Esophagus (tissue), 2 donors: ENCODE measurements at regions not wholly inside any gene's neighbourhood (a gene's known extent, or its start where the extent isn't known, plus 50 kb on each side); places are given as distances from the start of the nearest gene placed in this dataset.

ENCODE experiments used
- H3K27ac ChIP-seq, 2 donors: one replicate each; pipeline ENCODE4 v1.5.1; 2013; ENCODE audit warnings: low read depth in 2 of 2, mild to moderate bottlenecking in 2 of 2, inconsistent platforms in 1 of 2, low read length in 1 of 2, moderate library complexity in 1 of 2
- H3K27me3 ChIP-seq, 2 donors: one replicate each; pipeline ENCODE4 v1.6.1; 2013; ENCODE audit warnings: low read length in 2 of 2, control low read depth in 1 of 2, mild to moderate bottlenecking in 1 of 2; ENCODE audit not compliant: insufficient read depth in 2 of 2, control insufficient read depth in 1 of 2
- H3K36me3 ChIP-seq, 2 donors: one replicate each; pipeline ENCODE4 v1.6.1; 2013; ENCODE audit warnings: low read length in 1 of 2; ENCODE audit not compliant: control insufficient read depth in 2 of 2, insufficient read depth in 2 of 2
- H3K4me1 ChIP-seq, 2 donors: one replicate each; pipeline ENCODE4 v1.6.1; 2013; ENCODE audit warnings: low read length in 1 of 2; ENCODE audit not compliant: control insufficient read depth in 2 of 2, insufficient read depth in 2 of 2
- H3K4me3 ChIP-seq, 2 donors: one replicate each; pipeline ENCODE4 v1.5.1; 2013; ENCODE audit warnings: low read length in 2 of 2, mild to moderate bottlenecking in 2 of 2, low read depth in 1 of 2, moderate library complexity in 1 of 2
- H3K9me3 ChIP-seq, 2 donors: one replicate each; pipeline ENCODE4 v1.6.1; 2013; ENCODE audit warnings: mild to moderate bottlenecking in 2 of 2, low read depth in 1 of 2, low read length in 1 of 2, moderate library complexity in 1 of 2; ENCODE audit not compliant: control insufficient read depth in 2 of 2, insufficient read depth in 1 of 2
- WGBS, 2 donors: extraction: QIAGEN DNeasy Blood & Tissue Kit; methylation state at CpG; one replicate each; pipeline ENCODE4 v1.1.7; 2013; 5-methylcytosine and 5-hydroxymethylcytosine counted together
- donor health status: healthy with polysubstance abuse.
- donor health status: Bipolar disorder and iron deficiency.

- H3K36me3 ChIP-seq, result no peaks in the 10 kb centered on the region
- no peaks in the 10 kb centered on the region for H3K27me3 ChIP-seq
- H3K9me3 ChIP-seq, result no peaks in the 10 kb centered on the region
- no peak overlapping the region for H3K27ac ChIP-seq
- no peaks in the 10 kb centered on the region for H3K4me1 ChIP-seq
- H3K4me3 ChIP-seq, result no peak overlapping the region
- 96 to 100% methylated on average over 1 of the region's 1 CpG for WGBS, 2 donors
Measured at GRCh38 chr9:80557256-80557655, 985.5 kb downstream of the TLE4 start.

- no peak overlapping the region for H3K27ac ChIP-seq
- H3K4me3 ChIP-seq, result no peak overlapping the region
- no peaks in the 10 kb centered on the region for H3K4me1 ChIP-seq
- H3K9me3 ChIP-seq, result no peaks in the 10 kb centered on the region
- H3K36me3 ChIP-seq, result no peaks in the 10 kb centered on the region
- H3K27me3 ChIP-seq, result no peaks in the 10 kb centered on the region
Measured at GRCh38 chr9:80556631-80557030, 984.9 kb downstream of the TLE4 start.

DNA sequence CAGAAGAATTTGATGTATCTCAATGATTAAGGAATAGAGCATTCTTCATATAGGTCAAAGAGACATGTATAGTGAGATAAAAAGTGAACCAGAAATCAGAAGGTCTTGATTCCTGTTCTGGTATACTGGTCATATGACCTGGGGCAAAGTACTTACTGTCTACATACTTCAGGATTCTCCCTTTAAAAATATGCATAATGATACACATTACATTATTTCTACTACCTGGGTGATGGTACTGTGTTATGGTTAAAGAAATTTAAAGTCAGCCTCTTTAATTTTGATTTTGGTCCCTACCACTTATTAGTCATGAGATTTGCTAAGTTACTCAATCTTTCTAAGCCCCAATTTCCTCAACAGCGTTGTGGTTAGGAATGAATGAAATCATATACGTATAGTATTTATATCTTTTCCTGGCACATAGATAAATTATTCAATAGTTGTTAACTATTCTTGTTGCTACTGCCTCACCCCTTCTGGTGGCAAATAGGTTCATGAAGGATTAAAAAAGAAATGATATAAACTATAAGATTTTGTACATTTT is 984.1 kb downstream of the TLE4 start:
- Histone ChIP-seq H3K36me3 (no peaks in the 10 kb centered on the region), H3K27ac (no peak overlapping the region), H3K9me3 (no peaks in the 10 kb centered on the region), H3K4me3 (no peak overlapping the region), H3K4me1 (no peaks in the 10 kb centered on the region), H3K27me3 (no peaks in the 10 kb centered on the region)
- WGBS, 2 donors, result 50 to 55% methylated on average over 2 of the region's 2 CpGs

- no peak overlapping the region for H3K27ac ChIP-seq
- H3K4me1 ChIP-seq, result no peaks in the 10 kb centered on the region
- no peak overlapping the region for H3K4me3 ChIP-seq
- no peaks in the 10 kb centered on the region for H3K27me3 ChIP-seq
- no peaks in the 10 kb centered on the region for H3K36me3 ChIP-seq
- H3K9me3 ChIP-seq, result no peaks in the 10 kb centered on the region
Measured at GRCh38 chr9:80554856-80555255, 983.1 kb downstream of the TLE4 start.

GRCh38 chr9:80554301-80554700 is 982.5 kb downstream of the TLE4 start:
- H3K9me3 ChIP-seq, result no peaks in the 10 kb centered on the region
- H3K4me3 ChIP-seq, result no peak overlapping the region
- no peaks in the 10 kb centered on the region for H3K36me3 ChIP-seq
- H3K4me1 ChIP-seq, result no peaks in the 10 kb centered on the region
- H3K27me3 ChIP-seq, result no peaks in the 10 kb centered on the region
- H3K27ac ChIP-seq, result no peak overlapping the region
- 87 to 88% methylated on average over 3 of the region's 3 CpGs for WGBS, 2 donors

DNA sequence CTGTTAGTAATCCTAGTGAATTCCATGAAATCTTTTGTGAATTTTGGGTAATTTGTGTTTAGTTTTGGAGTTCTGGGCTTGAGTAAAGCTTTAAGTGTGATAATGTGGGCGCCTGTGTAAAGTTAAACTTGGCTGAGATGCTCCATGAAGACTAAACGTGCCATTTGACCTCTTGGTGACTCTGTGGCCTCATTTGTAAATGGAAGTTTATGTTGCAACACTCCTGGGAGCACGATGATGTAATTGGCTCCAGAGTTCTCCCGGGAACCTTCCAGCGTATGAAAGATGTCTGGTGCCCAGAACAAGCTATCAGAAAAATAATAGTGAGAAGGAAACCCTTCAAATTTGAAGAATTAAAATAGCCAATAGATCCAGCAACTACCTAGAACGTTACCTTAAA is 981.2 kb downstream of the TLE4 start:
- Histone ChIP-seq H3K4me3 (no peak overlapping the region), H3K9me3 (no peaks in the 10 kb centered on the region), H3K4me1 (no peaks in the 10 kb centered on the region), H3K27me3 (no peaks in the 10 kb centered on the region), H3K27ac (no peak overlapping the region), H3K36me3 (no peaks in the 10 kb centered on the region)
- WGBS, 2 donors, result 54 to 55% methylated on average over 6 of the region's 6 CpGs

DNA sequence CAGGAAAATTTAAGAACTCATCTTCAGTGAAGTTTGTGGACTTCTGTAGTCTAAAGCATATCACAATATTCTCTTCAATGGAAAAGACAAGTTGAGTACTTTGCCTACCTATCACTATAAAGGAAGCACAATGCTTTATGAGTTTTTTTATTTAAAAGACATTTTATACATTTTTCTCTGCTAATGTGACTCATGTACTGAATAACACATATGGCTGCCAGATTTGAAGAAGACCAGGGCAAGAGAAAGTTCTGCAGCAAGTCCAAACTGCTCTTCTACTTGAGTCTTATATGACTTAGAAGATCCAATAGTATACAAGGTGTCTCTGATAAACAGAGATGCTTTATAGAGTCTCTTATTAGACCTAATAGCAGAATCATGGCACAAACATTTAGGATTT is 978.4 kb downstream of the TLE4 start:
- no peaks in the 10 kb centered on the region for H3K27me3 ChIP-seq
- H3K9me3 ChIP-seq, result no peaks in the 10 kb centered on the region
- no peaks in the 10 kb centered on the region for H3K36me3 ChIP-seq
- H3K4me1 ChIP-seq, result no peaks in the 10 kb centered on the region
- H3K27ac ChIP-seq, result no peak overlapping the region
- H3K4me3 ChIP-seq, result no peak overlapping the region

DNA sequence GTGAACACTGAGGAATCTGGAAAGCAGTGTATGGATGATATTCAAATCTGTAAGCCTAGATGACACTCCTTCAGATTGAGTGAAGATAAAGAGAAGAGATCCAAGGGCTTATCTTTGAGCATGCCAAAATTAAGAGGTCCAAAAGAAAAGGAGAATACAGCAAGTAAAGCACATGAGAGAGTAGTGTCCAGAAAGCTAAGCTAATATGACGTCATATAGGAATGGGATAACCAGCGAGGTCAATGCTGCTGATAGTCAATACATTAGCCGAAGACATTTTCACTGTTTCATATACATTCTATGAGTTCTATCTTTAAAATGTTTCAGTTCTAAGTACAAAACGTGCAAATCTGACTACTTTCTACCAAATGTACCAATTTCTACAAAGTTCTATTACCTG is 975.8 kb downstream of the TLE4 start:
- WGBS, 2 donors, result 68 to 74% methylated on average over 4 of the region's 4 CpGs
- H3K36me3 ChIP-seq, result no peaks in the 10 kb centered on the region
- H3K4me1 ChIP-seq, result no peaks in the 10 kb centered on the region
- no peaks in the 10 kb centered on the region for H3K27me3 ChIP-seq
- H3K4me3 ChIP-seq, result no peak overlapping the region
- H3K27ac ChIP-seq, result no peak overlapping the region
- H3K9me3 ChIP-seq, result no peaks in the 10 kb centered on the region

DNA sequence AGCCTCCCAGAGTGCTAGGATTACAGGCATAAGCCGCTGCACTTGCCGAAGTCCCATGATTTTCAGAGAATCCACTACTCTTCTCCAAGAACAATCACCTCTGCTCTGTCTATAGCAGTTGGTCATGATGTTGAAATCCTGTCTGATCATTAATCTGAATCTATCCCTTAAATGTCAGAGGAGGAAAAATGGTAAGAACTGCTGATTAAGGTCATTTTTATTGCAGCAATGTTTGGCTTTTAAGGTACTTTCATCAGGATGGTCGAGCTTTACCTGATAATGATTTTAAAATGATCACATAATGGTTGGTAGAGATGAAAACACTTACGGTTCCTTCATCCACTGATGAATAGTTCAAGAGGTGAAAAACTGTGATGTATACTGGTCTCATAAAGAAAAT is 968.6 kb downstream of the TLE4 start:
- no peak overlapping the region for H3K27ac ChIP-seq
- WGBS, 2 donors, result 77 to 80% methylated on average over 4 of the region's 4 CpGs
- no peaks in the 10 kb centered on the region for H3K4me1 ChIP-seq
- no peaks in the 10 kb centered on the region for H3K9me3 ChIP-seq
- no peaks in the 10 kb centered on the region for H3K27me3 ChIP-seq
- H3K4me3 ChIP-seq, result no peak overlapping the region
- H3K36me3 ChIP-seq, result no peaks in the 10 kb centered on the region

DNA sequence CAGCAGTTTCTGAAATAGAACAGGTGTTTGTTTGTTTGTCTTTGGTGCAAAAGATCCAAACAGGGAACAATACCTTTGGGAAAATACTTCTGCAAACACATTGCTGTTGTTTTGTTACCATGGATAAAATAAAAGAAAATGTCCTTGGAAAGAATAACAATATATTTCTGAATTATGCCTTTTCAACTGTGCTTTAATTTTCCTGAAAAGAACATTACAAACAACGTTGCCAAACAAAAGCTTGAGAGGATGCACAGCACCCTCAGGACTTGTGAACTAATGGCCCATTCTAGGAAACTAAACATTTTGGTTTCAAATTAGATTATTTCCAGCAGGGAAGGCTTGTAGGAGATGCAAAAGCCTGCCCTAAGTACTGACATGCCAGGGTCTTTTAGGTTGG is 967.2 kb downstream of the TLE4 start:
- no peaks in the 10 kb centered on the region for H3K9me3 ChIP-seq
- no peaks in the 10 kb centered on the region for H3K4me1 ChIP-seq
- no peak overlapping the region for H3K27ac ChIP-seq
- 47 to 55% methylated on average over 1 of the region's 1 CpG for WGBS, 2 donors
- H3K27me3 ChIP-seq, result no peaks in the 10 kb centered on the region
- no peak overlapping the region for H3K4me3 ChIP-seq
- H3K36me3 ChIP-seq, result no peaks in the 10 kb centered on the region
